OCI-LY1 (cell line): ENCODE measurements at regions not wholly inside any gene's neighbourhood (a gene's known extent, or its start where the extent isn't known, plus 50 kb on each side); places are given as distances from the start of the nearest gene placed in this dataset.

ENCODE experiments used
- H2AFZ ChIP-seq: fragments of 200-600 bp; sonication (generic), shearing (Covaris generic); 2 replicates; pipeline ENCODE4 v1.6.0; 2014; ENCODE audit warnings: antibody characterized with exemption, mild to moderate bottlenecking, low read length
- H3F3A ChIP-seq: fragments of 200-600 bp; sonication (generic), shearing (Covaris generic); 2 replicates; pipeline ENCODE4 v1.6.0; 2014; ENCODE audit warnings: mild to moderate bottlenecking, antibody characterized with exemption, low read length, moderate library complexity; ENCODE audit not compliant: insufficient read depth
- H3K27ac ChIP-seq: fragments of 200-600 bp; sonication (generic); 2 replicates; pipeline ENCODE4 v1.5.1; 2014; ENCODE audit warnings: low read length, mixed run types, mild to moderate bottlenecking, low read depth; ENCODE audit not compliant: poor library complexity, severe bottlenecking
- H3K27me3 ChIP-seq: fragments of 200-600 bp; sonication (generic); 2 replicates; pipeline ENCODE4 v1.6.0; 2014; ENCODE audit warnings: antibody characterized with exemption, mild to moderate bottlenecking, low read length, moderate library complexity; ENCODE audit not compliant: insufficient read depth
- H3K36me3 ChIP-seq: fragments of 200-600 bp; sonication (generic); 2 replicates; pipeline ENCODE4 v1.6.1; 2014; ENCODE audit warnings: mild to moderate bottlenecking, antibody characterized with exemption, low read length, moderate library complexity, mixed read lengths; ENCODE audit not compliant: insufficient read depth
- H3K4me1 ChIP-seq: fragments of 200-600 bp; sonication (generic); 2 replicates; pipeline ENCODE4 v1.5.1; 2014; ENCODE audit warnings: mild to moderate bottlenecking, low read length, moderate library complexity; ENCODE audit not compliant: insufficient read depth, severe bottlenecking
- H3K4me2 ChIP-seq: fragments of 200-600 bp; sonication (generic), shearing (Covaris generic); 2 replicates; pipeline ENCODE4 v1.6.1; 2014; ENCODE audit warnings: low read length
- H3K4me3 ChIP-seq: fragments of 200-600 bp; sonication (generic); 2 replicates; pipeline ENCODE4 v1.5.1; 2014; ENCODE audit warnings: low read length, low read depth, mild to moderate bottlenecking, mixed read lengths; ENCODE audit not compliant: poor library complexity, severe bottlenecking
- H3K79me2 ChIP-seq: fragments of 200-600 bp; shearing (Covaris generic); 2 replicates; pipeline ENCODE4 v1.6.1; 2016; ENCODE audit warnings: mixed run types, low read length, mixed read lengths; ENCODE audit not compliant: insufficient read depth
- H3K9ac ChIP-seq: fragments of 200-600 bp; sonication (generic), shearing (Covaris generic); 2 replicates; pipeline ENCODE4 v1.6.1; 2014; ENCODE audit warnings: mild to moderate bottlenecking, low read length, mixed read lengths
- H3K9me2 ChIP-seq: fragments of 200-600 bp; sonication (generic), shearing (Covaris generic); 2 replicates; pipeline ENCODE4 v1.6.1; 2014; ENCODE audit warnings: low read depth, mild to moderate bottlenecking, low read length, mixed read lengths
- H3K9me3 ChIP-seq: fragments of 200-600 bp; shearing (Covaris generic); 2 replicates; pipeline ENCODE4 v1.6.1; 2014; ENCODE audit warnings: low read length, mixed read lengths
- H4K20me1 ChIP-seq: fragments of 200-600 bp; sonication (generic), shearing (Covaris generic); 2 replicates; pipeline ENCODE4 v1.6.0; 2016; ENCODE audit warnings: mild to moderate bottlenecking, low read length; ENCODE audit not compliant: insufficient read depth
- CTCF ChIP-seq: fragments of 200-600 bp; sonication (generic), shearing (Covaris generic); IDR thresholded peaks from 2 replicates; pipeline ENCODE4 v1.5.1; 2017; ENCODE audit warnings: mild to moderate bottlenecking, antibody characterized with exemption, low read length, moderate library complexity, mixed read lengths
- EZH2 ChIP-seq: fragments of 200-600 bp; sonication (generic), shearing (Covaris generic); IDR thresholded peaks from 2 replicates; pipeline ENCODE4 v1.8.0; 2017; ENCODE audit warnings: borderline replicate concordance, mixed run types, mild to moderate bottlenecking, antibody characterized with exemption, low read length, moderate library complexity, mixed read lengths

- Histone ChIP-seq H3K79me2 (no peaks in the 10 kb centered on the region), H3K27me3 (peaks cover 5% of the 10 kb centered on the region), H3K9ac (no peak overlapping the region), H4K20me1 (no peaks in the 10 kb centered on the region), H3K4me1 (no peaks in the 10 kb centered on the region), H3K9me2 (no peaks in the 10 kb centered on the region), H3K36me3 (no peaks in the 10 kb centered on the region), H3K9me3 (no peaks in the 10 kb centered on the region), H3K27ac (no peak overlapping the region), H3K4me3 (no peak overlapping the region), H2AFZ (no peak overlapping the region), H3K4me2 (no peak overlapping the region), H3F3A (no peaks in the 10 kb centered on the region)
- TF ChIP-seq CTCF (no peak), EZH2 (no peak)
These were observed 110.6 kb upstream of the RNF32 start for GRCh38 chr7:156529956-156530355.

GRCh38 chr7:156527458-156527890 lies 113.1 kb upstream of the RNF32 start:
- H3K79me2 ChIP-seq: no peaks in the 10 kb centered on the region
- no peak overlapping the region for H3K4me2 ChIP-seq
- TF ChIP-seq CTCF (no peak), EZH2 (no peak)
- H2AFZ ChIP-seq: no peak overlapping the region
- no peaks in the 10 kb centered on the region for H3K9me2 ChIP-seq
- H3K27ac ChIP-seq: no peak overlapping the region
- no peaks in the 10 kb centered on the region for H3K9me3 ChIP-seq
- H4K20me1 ChIP-seq: no peaks in the 10 kb centered on the region
- H3K36me3 ChIP-seq: no peaks in the 10 kb centered on the region
- H3K27me3 ChIP-seq: peaks cover 5% of the 10 kb centered on the region; the same call in 1 of the 2 replicates
- H3K4me1 ChIP-seq: no peaks in the 10 kb centered on the region
- H3K9ac ChIP-seq: no peak overlapping the region
- no peaks in the 10 kb centered on the region for H3F3A ChIP-seq
- H3K4me3 ChIP-seq: no peak overlapping the region

DNA sequence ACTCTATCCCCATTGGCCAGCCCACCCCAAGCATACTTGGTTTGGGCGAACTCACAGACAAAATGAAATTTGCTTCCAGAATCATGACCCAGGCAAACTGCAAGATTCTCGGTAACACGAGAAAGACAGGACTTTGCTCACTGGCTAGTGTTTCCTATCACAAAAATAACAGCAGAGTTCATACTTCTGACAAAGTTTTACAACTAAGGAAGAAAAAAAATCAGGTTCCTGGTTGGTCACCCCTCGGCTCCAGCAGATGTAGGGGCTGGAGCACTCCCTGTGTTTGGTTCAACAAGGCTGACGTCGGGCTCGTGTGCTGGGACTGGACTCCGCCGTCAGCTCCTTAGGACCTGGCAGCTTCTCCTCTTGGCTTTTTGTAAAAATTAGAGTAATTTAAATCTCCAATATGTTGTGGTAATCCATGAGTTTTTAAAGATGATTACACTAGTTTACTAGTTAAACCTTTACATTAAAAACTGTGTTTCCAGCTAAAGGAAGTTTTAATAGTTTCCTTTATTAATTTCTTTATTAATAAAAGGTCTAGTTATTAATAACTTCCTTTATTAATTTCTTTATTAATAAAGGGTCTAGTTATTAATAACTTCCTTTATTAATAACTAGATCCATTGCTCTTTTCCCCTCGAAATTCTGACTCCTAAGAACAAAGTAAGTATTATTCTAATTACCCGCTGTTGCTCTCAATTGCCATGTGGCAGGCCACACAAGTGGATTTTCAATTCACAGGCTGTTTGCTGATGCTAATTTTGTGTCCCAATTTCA lies 115.6 kb upstream of the RNF32 start:
- Histone ChIP-seq H3K4me2 (no peak overlapping the region), H3K27me3 (peaks cover 5% of the 10 kb centered on the region; the same call in 1 of the 2 replicates), H3K36me3 (no peaks in the 10 kb centered on the region), H3K9me3 (no peaks in the 10 kb centered on the region), H3K4me3 (no peak overlapping the region), H3K9me2 (no peaks in the 10 kb centered on the region), H4K20me1 (no peaks in the 10 kb centered on the region), H2AFZ (no peak overlapping the region), H3K27ac (no peak overlapping the region), H3K4me1 (no peaks in the 10 kb centered on the region), H3K79me2 (no peaks in the 10 kb centered on the region), H3K9ac (no peak overlapping the region), H3F3A (no peaks in the 10 kb centered on the region)
- TF ChIP-seq CTCF (no peak), EZH2 (no peak)
